GM12878 (cell line): ENCODE measurements at regions not wholly inside any gene's neighbourhood (a gene's known extent, or its start where the extent isn't known, plus 50 kb on each side); places are given as distances from the start of the nearest gene placed in this dataset.
A peak's percentile ranks its signal among the peaks of the same experiment; 100 is the strongest.

Experiments
- CBX3 ChIP-seq: fragments of 200-600 bp; sonication (generic); IDR thresholded peaks from 2 replicates; pipeline ENCODE4 v1.6.1; 2016; ENCODE audit warnings: low read depth, borderline replicate concordance
- HDGF ChIP-seq: fragments of 450-650 bp; IDR thresholded peaks from 2 replicates; pipeline ENCODE4 v1.6.1; 2016; ENCODE audit warnings: antibody characterized with exemption
- IRF3 ChIP-seq: fragments of 450-650 bp; IDR thresholded peaks from 2 replicates; pipeline ENCODE4 v1.6.1; 2014; ENCODE audit warnings: mild to moderate bottlenecking
- RAD21 ChIP-seq: IDR thresholded peaks from 2 replicates; pipeline ENCODE4 v1.6.1; 2011; ENCODE audit warnings: mild to moderate bottlenecking, low read depth, low read length, moderate library complexity; ENCODE audit not compliant: insufficient read depth
- RCOR1 ChIP-seq: conservative IDR thresholded peaks from 2 replicates; pipeline ENCODE4 v1.6.1; 2012; ENCODE audit warnings: low read depth, low read length, improper control_type of control experiment
- SREBF1 ChIP-seq: IDR thresholded peaks from 2 replicates; pipeline ENCODE4 v1.6.1; 2012; ENCODE audit warnings: mild to moderate bottlenecking, low read length
- TAF1 ChIP-seq: IDR thresholded peaks from 2 replicates; pipeline ENCODE4 v1.6.1; 2011; ENCODE audit warnings: mild to moderate bottlenecking, low read depth, low read length, borderline replicate concordance
- ZBTB33 ChIP-seq: fragments of 450-650 bp; IDR thresholded peaks from 2 replicates; pipeline ENCODE4 v1.6.1; 2017; ENCODE audit warnings: mild to moderate bottlenecking
- ZNF24 ChIP-seq: fragments of 450-650 bp; IDR thresholded peaks from 2 replicates; pipeline ENCODE4 v1.6.1; 2017; ENCODE audit warnings: antibody characterized with exemption, mild to moderate bottlenecking
- ZNF622 ChIP-seq: fragments of 450-650 bp; IDR thresholded peaks from 2 replicates; pipeline ENCODE4 v1.6.1; 2017; ENCODE audit warnings: mild to moderate bottlenecking, inconsistent platforms
- TF ChIP-seq, protein P1 (sequence below): fragments of 150-350 bp; IDR thresholded peaks from 2 replicates; pipeline ENCODE4 v1.6.1; 2016; ENCODE audit warnings: low read depth, low read length
- TF ChIP-seq, protein P2 (sequence below): IDR thresholded peaks from 2 replicates; pipeline ENCODE4 v1.6.1; 2012; ENCODE audit warnings: mild to moderate bottlenecking, low read depth, low read length
- TF ChIP-seq, protein P3 (sequence below): fragments of 450-650 bp; IDR thresholded peaks from 2 replicates; pipeline ENCODE4 v1.6.1; 2016; ENCODE audit warnings: mild to moderate bottlenecking, moderate library complexity, borderline replicate concordance

- TF ChIP-seq, protein P1, sequence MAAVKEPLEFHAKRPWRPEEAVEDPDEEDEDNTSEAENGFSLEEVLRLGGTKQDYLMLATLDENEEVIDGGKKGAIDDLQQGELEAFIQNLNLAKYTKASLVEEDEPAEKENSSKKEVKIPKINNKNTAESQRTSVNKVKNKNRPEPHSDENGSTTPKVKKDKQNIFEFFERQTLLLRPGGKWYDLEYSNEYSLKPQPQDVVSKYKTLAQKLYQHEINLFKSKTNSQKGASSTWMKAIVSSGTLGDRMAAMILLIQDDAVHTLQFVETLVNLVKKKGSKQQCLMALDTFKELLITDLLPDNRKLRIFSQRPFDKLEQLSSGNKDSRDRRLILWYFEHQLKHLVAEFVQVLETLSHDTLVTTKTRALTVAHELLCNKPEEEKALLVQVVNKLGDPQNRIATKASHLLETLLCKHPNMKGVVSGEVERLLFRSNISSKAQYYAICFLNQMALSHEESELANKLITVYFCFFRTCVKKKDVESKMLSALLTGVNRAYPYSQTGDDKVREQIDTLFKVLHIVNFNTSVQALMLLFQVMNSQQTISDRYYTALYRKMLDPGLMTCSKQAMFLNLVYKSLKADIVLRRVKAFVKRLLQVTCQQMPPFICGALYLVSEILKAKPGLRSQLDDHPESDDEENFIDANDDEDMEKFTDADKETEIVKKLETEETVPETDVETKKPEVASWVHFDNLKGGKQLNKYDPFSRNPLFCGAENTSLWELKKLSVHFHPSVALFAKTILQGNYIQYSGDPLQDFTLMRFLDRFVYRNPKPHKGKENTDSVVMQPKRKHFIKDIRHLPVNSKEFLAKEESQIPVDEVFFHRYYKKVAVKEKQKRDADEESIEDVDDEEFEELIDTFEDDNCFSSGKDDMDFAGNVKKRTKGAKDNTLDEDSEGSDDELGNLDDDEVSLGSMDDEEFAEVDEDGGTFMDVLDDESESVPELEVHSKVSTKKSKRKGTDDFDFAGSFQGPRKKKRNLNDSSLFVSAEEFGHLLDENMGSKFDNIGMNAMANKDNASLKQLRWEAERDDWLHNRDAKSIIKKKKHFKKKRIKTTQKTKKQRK = no peak
- no peak for TF ChIP-seq RAD21
- TF ChIP-seq ZNF622 = no peak
- TF ChIP-seq, protein P2, sequence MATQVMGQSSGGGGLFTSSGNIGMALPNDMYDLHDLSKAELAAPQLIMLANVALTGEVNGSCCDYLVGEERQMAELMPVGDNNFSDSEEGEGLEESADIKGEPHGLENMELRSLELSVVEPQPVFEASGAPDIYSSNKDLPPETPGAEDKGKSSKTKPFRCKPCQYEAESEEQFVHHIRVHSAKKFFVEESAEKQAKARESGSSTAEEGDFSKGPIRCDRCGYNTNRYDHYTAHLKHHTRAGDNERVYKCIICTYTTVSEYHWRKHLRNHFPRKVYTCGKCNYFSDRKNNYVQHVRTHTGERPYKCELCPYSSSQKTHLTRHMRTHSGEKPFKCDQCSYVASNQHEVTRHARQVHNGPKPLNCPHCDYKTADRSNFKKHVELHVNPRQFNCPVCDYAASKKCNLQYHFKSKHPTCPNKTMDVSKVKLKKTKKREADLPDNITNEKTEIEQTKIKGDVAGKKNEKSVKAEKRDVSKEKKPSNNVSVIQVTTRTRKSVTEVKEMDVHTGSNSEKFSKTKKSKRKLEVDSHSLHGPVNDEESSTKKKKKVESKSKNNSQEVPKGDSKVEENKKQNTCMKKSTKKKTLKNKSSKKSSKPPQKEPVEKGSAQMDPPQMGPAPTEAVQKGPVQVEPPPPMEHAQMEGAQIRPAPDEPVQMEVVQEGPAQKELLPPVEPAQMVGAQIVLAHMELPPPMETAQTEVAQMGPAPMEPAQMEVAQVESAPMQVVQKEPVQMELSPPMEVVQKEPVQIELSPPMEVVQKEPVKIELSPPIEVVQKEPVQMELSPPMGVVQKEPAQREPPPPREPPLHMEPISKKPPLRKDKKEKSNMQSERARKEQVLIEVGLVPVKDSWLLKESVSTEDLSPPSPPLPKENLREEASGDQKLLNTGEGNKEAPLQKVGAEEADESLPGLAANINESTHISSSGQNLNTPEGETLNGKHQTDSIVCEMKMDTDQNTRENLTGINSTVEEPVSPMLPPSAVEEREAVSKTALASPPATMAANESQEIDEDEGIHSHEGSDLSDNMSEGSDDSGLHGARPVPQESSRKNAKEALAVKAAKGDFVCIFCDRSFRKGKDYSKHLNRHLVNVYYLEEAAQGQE = 0 out of 2 replicates have a peak, but pooled peaks have one; percentile 35
- TF ChIP-seq, protein P3, sequence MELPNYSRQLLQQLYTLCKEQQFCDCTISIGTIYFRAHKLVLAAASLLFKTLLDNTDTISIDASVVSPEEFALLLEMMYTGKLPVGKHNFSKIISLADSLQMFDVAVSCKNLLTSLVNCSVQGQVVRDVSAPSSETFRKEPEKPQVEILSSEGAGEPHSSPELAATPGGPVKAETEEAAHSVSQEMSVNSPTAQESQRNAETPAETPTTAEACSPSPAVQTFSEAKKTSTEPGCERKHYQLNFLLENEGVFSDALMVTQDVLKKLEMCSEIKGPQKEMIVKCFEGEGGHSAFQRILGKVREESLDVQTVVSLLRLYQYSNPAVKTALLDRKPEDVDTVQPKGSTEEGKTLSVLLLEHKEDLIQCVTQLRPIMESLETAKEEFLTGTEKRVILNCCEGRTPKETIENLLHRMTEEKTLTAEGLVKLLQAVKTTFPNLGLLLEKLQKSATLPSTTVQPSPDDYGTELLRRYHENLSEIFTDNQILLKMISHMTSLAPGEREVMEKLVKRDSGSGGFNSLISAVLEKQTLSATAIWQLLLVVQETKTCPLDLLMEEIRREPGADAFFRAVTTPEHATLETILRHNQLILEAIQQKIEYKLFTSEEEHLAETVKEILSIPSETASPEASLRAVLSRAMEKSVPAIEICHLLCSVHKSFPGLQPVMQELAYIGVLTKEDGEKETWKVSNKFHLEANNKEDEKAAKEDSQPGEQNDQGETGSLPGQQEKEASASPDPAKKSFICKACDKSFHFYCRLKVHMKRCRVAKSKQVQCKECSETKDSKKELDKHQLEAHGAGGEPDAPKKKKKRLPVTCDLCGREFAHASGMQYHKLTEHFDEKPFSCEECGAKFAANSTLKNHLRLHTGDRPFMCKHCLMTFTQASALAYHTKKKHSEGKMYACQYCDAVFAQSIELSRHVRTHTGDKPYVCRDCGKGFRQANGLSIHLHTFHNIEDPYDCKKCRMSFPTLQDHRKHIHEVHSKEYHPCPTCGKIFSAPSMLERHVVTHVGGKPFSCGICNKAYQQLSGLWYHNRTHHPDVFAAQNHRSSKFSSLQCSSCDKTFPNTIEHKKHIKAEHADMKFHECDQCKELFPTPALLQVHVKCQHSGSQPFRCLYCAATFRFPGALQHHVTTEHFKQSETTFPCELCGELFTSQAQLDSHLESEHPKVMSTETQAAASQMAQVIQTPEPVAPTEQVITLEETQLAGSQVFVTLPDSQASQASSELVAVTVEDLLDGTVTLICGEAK = no peak
- no peak for TF ChIP-seq CBX3
- TF ChIP-seq HDGF = no peak
- no peak for TF ChIP-seq TAF1
- TF ChIP-seq IRF3 = no peak
- no peak for TF ChIP-seq SREBF1
- TF ChIP-seq RCOR1 = 0 out of 2 replicates have a peak, but pooled peaks have one; percentile 47
- no peak for TF ChIP-seq ZBTB33
- TF ChIP-seq ZNF24 = no peak
These were observed 53.6 kb upstream of the ASB17 start (continued) for GRCh38 chr1:75985827-75986226.
